ENCODE measurements at regions not wholly inside any gene's neighbourhood (a gene's known extent, or its start where the extent isn't known, plus 50 kb on each side); places are given as distances from the start of the nearest gene placed in this dataset.

DNA sequence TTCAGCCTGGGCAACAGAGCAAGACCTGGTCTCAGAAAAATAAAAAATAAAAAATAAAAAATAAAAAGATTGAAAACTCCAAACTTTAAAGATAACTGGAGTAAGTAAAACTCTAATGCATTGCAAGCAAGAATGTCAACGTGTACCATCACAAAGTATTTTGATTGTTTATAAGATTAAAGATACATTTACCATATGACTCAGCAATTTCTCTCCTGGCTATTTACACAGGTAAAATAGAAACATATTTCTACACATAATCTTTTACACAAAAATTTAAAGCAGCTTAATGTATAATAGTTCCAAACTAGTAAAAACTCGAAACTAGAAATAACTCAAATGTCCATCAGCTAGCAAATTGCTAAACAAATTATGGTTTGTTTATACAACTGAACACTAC lies 456.1 kb upstream of the RGS18 start:
- Histone ChIP-seq H3K27ac (ENCODE audit: insufficient read depth, low read length) (no peak overlapping the region), H3K4me3 (replicated peaks in 1 of 4; ENCODE audit: control extremely low read depth in 1 of 4, insufficient read depth in 1 of 4, low read depth in 3 of 4, low read length in 4 of 4) (no peak overlapping the region), H3K27me3 (ENCODE audit: control insufficient read depth, insufficient read depth, low read length) (no peaks in the 10 kb centered on the region), H3K4me1 (ENCODE audit: control insufficient read depth, extremely low read depth, insufficient read depth, low read length) (no peaks in the 10 kb centered on the region), H3K9me3 (ENCODE audit: control insufficient read depth, insufficient read depth, low read depth, low read length) (no peaks in the 10 kb centered on the region), H3K36me3 (ENCODE audit: control insufficient read depth, insufficient read depth, low read length) (no peaks in the 10 kb centered on the region), H3K4me2 (ENCODE audit: extremely low read depth, insufficient read depth, low read length) (no peak overlapping the region), H2AFZ (ENCODE audit: low read length) (no peak overlapping the region), H3K9ac (ENCODE audit: insufficient read depth, low read length) (no peak overlapping the region), H4K20me1 (ENCODE audit: control insufficient read depth, extremely low read depth, insufficient read depth, low read length) (no peaks in the 10 kb centered on the region), H3K79me2 (ENCODE audit: control insufficient read depth, insufficient read depth, low read length) (no peaks in the 10 kb centered on the region)
- TF ChIP-seq EZH2 (IDR thresholded peaks at IDR 0.05; ENCODE audit: low read length, missing control alignments) = no peak
- TF ChIP-seq, protein P1, sequence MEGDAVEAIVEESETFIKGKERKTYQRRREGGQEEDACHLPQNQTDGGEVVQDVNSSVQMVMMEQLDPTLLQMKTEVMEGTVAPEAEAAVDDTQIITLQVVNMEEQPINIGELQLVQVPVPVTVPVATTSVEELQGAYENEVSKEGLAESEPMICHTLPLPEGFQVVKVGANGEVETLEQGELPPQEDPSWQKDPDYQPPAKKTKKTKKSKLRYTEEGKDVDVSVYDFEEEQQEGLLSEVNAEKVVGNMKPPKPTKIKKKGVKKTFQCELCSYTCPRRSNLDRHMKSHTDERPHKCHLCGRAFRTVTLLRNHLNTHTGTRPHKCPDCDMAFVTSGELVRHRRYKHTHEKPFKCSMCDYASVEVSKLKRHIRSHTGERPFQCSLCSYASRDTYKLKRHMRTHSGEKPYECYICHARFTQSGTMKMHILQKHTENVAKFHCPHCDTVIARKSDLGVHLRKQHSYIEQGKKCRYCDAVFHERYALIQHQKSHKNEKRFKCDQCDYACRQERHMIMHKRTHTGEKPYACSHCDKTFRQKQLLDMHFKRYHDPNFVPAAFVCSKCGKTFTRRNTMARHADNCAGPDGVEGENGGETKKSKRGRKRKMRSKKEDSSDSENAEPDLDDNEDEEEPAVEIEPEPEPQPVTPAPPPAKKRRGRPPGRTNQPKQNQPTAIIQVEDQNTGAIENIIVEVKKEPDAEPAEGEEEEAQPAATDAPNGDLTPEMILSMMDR (conservative IDR thresholded peaks at IDR 0.05 in 1 of 2, IDR thresholded peaks at IDR 0.05 in 1 of 2; ENCODE audit: low read depth in 1 of 2, low read length in 2 of 2) = no peak
- no peak for DNase-seq (ENCODE audit: low read depth in 2 of 2)

- peak; percentile 30 to 44 for DNase-seq (ENCODE audit: low read depth in 2 of 2)
- no peaks in the 10 kb centered on the region for H3K27me3 ChIP-seq (ENCODE audit: control insufficient read depth, insufficient read depth, low read length)
- TF ChIP-seq, protein P1 (conservative IDR thresholded peaks at IDR 0.05 in 1 of 2, IDR thresholded peaks at IDR 0.05 in 1 of 2; ENCODE audit: low read depth in 1 of 2, low read length in 2 of 2) = no peak
- no peak for TF ChIP-seq EZH2 (IDR thresholded peaks at IDR 0.05; ENCODE audit: low read length, missing control alignments)
Observed at GRCh38 chr1:191707288-191707687, 451.0 kb upstream of the RGS18 start.

DNA sequence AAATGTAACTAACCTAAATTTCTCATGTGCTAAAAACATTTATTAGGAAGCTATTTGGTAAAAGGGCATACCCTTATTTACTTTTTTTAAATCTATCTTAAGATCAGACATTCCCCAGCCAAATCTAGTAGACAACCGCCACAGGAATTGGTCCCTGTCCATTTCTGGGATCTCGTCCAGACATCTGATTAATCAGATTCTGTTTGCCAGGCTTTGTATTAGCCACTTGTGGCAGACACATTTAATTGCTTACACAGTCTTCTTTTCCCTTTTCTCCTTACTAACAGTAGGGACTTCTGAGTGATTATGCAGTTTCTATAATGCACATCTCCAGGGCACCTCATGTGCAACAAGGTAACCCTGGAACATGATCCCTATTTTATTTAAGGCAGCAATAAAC lies 449.0 kb upstream of the RGS18 start:
- Histone ChIP-seq H3K4me2 (ENCODE audit: extremely low read depth, insufficient read depth, low read length) (no peak overlapping the region), H3K4me1 (ENCODE audit: control insufficient read depth, extremely low read depth, insufficient read depth, low read length) (no peaks in the 10 kb centered on the region), H3K27me3 (ENCODE audit: control insufficient read depth, insufficient read depth, low read length) (no peaks in the 10 kb centered on the region), H4K20me1 (ENCODE audit: control insufficient read depth, extremely low read depth, insufficient read depth, low read length) (no peaks in the 10 kb centered on the region), H3K36me3 (ENCODE audit: control insufficient read depth, insufficient read depth, low read length) (no peaks in the 10 kb centered on the region), H3K9me3 (ENCODE audit: control insufficient read depth, insufficient read depth, low read depth, low read length) (no peaks in the 10 kb centered on the region), H3K27ac (ENCODE audit: insufficient read depth, low read length) (no peak overlapping the region), H2AFZ (ENCODE audit: low read length) (no peak overlapping the region), H3K79me2 (ENCODE audit: control insufficient read depth, insufficient read depth, low read length) (no peaks in the 10 kb centered on the region), H3K9ac (ENCODE audit: insufficient read depth, low read length) (no peak overlapping the region), H3K4me3 (replicated peaks in 1 of 4; ENCODE audit: control extremely low read depth in 1 of 4, insufficient read depth in 1 of 4, low read depth in 3 of 4, low read length in 4 of 4) (no peak overlapping the region)
- no peak for TF ChIP-seq EZH2 (IDR thresholded peaks at IDR 0.05; ENCODE audit: low read length, missing control alignments)
- TF ChIP-seq, protein P1 (conservative IDR thresholded peaks at IDR 0.05 in 1 of 2, IDR thresholded peaks at IDR 0.05 in 1 of 2; ENCODE audit: low read depth in 1 of 2, low read length in 2 of 2) = no peak
- no peak for DNase-seq (ENCODE audit: low read depth in 2 of 2)

More at GRCh38 chr1:191707288-191707687, 451.0 kb upstream of the RGS18 start:
- no peak overlapping the region for H3K4me2 ChIP-seq (ENCODE audit: extremely low read depth, insufficient read depth, low read length)
- no peaks in the 10 kb centered on the region for H4K20me1 ChIP-seq (ENCODE audit: control insufficient read depth, extremely low read depth, insufficient read depth, low read length)
- H3K4me1 ChIP-seq (ENCODE audit: control insufficient read depth, extremely low read depth, insufficient read depth, low read length) = no peaks in the 10 kb centered on the region
- H3K79me2 ChIP-seq (ENCODE audit: control insufficient read depth, insufficient read depth, low read length) = no peaks in the 10 kb centered on the region
- no peaks in the 10 kb centered on the region for H3K36me3 ChIP-seq (ENCODE audit: control insufficient read depth, insufficient read depth, low read length)
- no peak overlapping the region for H3K4me3 ChIP-seq (replicated peaks in 1 of 4; ENCODE audit: control extremely low read depth in 1 of 4, insufficient read depth in 1 of 4, low read depth in 3 of 4, low read length in 4 of 4)
- no peak overlapping the region for H3K9ac ChIP-seq (ENCODE audit: insufficient read depth, low read length)
- H3K27ac ChIP-seq (ENCODE audit: insufficient read depth, low read length) = no peak overlapping the region
- no peaks in the 10 kb centered on the region for H3K9me3 ChIP-seq (ENCODE audit: control insufficient read depth, insufficient read depth, low read depth, low read length)
- no peak overlapping the region for H2AFZ ChIP-seq (ENCODE audit: low read length)

Data from fibroblast of lung (primary cell).